Endothelial cell of umbilical vein (primary cell): ENCODE measurements at regions not wholly inside any gene's neighbourhood (a gene's known extent, or its start where the extent isn't known, plus 50 kb on each side); places are given as distances from the start of the nearest gene placed in this dataset.

ENCODE experiments used
- BruUV-seq: library from RNA; stranded (reverse); fragments of 400-500 nt; replicated peaks from 2 replicates; lab custom pipeline; 2021; lab: Mats Ljungman, UMichigan
- CTCF ChIA-PET: fragments of 300-600, 350-600 bp; sonication (Branson Sonifier 250); formaldehyde crosslinking; loops from one replicate; lab custom pipeline; 2021; ENCODE audit warnings: antibody characterized with exemption, inconsistent platforms; lab: Charles Lee
- POLR2A ChIA-PET: fragments of 300-600, 350-600 bp; sonication (Branson Sonifier 250); formaldehyde crosslinking; loops from one replicate; lab custom pipeline; 2021; ENCODE audit warnings: antibody characterized with exemption, inconsistent platforms; lab: Charles Lee
- DNase-seq: peaks from one replicate; pipeline ENCODE4 v3.0.0-alpha.2; 2011; ENCODE audit warnings: low read depth, low spot score
- FAIRE-seq: peaks from 2 replicates; lab custom pipeline; 2011; peaks lifted over from hg19 to GRCh38; lab: Jason Lieb, UNC
- H2AFZ ChIP-seq: 2 replicates; pipeline ENCODE4 v1.6.0; 2012; ENCODE audit warnings: low read depth, low read length, control low read depth, inconsistent platforms
- H3K27ac ChIP-seq: 2 replicates; pipeline ENCODE4 v1.5.1; 2011; ENCODE audit warnings: low read depth, mild to moderate bottlenecking, control low read depth, low read length, moderate library complexity; ENCODE audit not compliant: insufficient read depth
- H3K27me3 ChIP-seq, 2 experiments: 2 replicates each; pipeline versions ENCODE4 v1.6.0 to v1.6.1; 2011; ENCODE audit warnings: low read length in 2 of 2, mixed read lengths in 1 of 2; ENCODE audit not compliant: control insufficient read depth in 2 of 2, insufficient read depth in 2 of 2
- H3K36me3 ChIP-seq, 2 experiments: 2 replicates in 1 of 2; 3 replicates in 1 of 2; pipeline ENCODE4 v1.5.1; 2011; ENCODE audit warnings: low read length in 2 of 2, mild to moderate bottlenecking in 1 of 2, moderate library complexity in 1 of 2; ENCODE audit not compliant: control insufficient read depth in 2 of 2, insufficient read depth in 2 of 2; ENCODE audit errors: extremely low read depth in 1 of 2
- H3K4me1 ChIP-seq: 3 replicates; pipeline ENCODE4 v1.5.1; 2011; ENCODE audit warnings: mild to moderate bottlenecking, low read length; ENCODE audit not compliant: control insufficient read depth, insufficient read depth; ENCODE audit errors: extremely low read depth
- H3K4me2 ChIP-seq: 2 replicates; pipeline ENCODE4 v1.6.1; 2011; ENCODE audit warnings: low read length, control low read depth, mixed read lengths; ENCODE audit not compliant: insufficient read depth
- H3K4me3 ChIP-seq, 3 experiments: fragments of 200-600 bp in 1 of 3; sonication (generic), shearing (Covaris generic) in 1 of 3; replicated peaks in 1 of 3; 2 replicates each; pipeline ENCODE4 v1.5.1; 2011 to 2016; ENCODE audit warnings: control low read depth in 3 of 3, low read length in 3 of 3, mild to moderate bottlenecking in 2 of 3, inconsistent platforms in 1 of 3, low read depth in 1 of 3, moderate library complexity in 1 of 3; ENCODE audit not compliant: insufficient read depth in 1 of 3
- H3K79me2 ChIP-seq: 2 replicates; pipeline ENCODE4 v1.6.0; 2012; ENCODE audit warnings: low read length, inconsistent platforms; ENCODE audit not compliant: control insufficient read depth, insufficient read depth
- H3K9ac ChIP-seq: replicated peaks from 2 replicates; pipeline ENCODE3; 2011; ENCODE audit warnings: low read length, control low read depth; ENCODE audit not compliant: insufficient read depth; ENCODE audit errors: extremely low read depth
- H3K9me1 ChIP-seq: replicated peaks from 3 replicates; pipeline ENCODE4 v1.6.0; 2011; ENCODE audit warnings: mild to moderate bottlenecking, low read length; ENCODE audit not compliant: control insufficient read depth, insufficient read depth; ENCODE audit errors: extremely low read depth
- H3K9me3 ChIP-seq: replicated peaks from 2 replicates; pipeline ENCODE4 v1.5.1; 2012; ENCODE audit warnings: low read length, inconsistent platforms; ENCODE audit not compliant: control insufficient read depth, insufficient read depth
- H4K20me1 ChIP-seq: replicated peaks from 2 replicates; pipeline ENCODE3; 2011; ENCODE audit warnings: mild to moderate bottlenecking, low read length; ENCODE audit not compliant: control insufficient read depth, insufficient read depth; ENCODE audit errors: extremely low read depth
- CTCF ChIP-seq, 2 donors: IDR thresholded peaks; 1 replicate in 1 of 2; 2 replicates in 1 of 2; pipeline ENCODE4 v1.5.1; 2011; ENCODE audit warnings: low read length in 2 of 2, mild to moderate bottlenecking in 2 of 2, moderate library complexity in 2 of 2, control low read depth in 1 of 2, inconsistent platforms in 1 of 2, low read depth in 1 of 2; ENCODE audit not compliant: insufficient read depth in 1 of 2; ENCODE audit errors: extremely low read depth in 1 of 2
- EZH2 ChIP-seq: IDR thresholded peaks from 2 replicates; pipeline ENCODE4 v1.6.1; 2012; ENCODE audit warnings: borderline replicate concordance, low read depth, mild to moderate bottlenecking, moderate library complexity, low read length, inconsistent platforms; ENCODE audit not compliant: severe bottlenecking
- FOS ChIP-seq: IDR thresholded peaks from 2 replicates; pipeline ENCODE4 v1.6.1; 2011; ENCODE audit warnings: mild to moderate bottlenecking, low read length, moderate library complexity, borderline replicate concordance; ENCODE audit not compliant: insufficient read depth
- GATA2 ChIP-seq: IDR thresholded peaks from 2 replicates; pipeline ENCODE4 v1.7.0; 2011; ENCODE audit warnings: low read depth, mild to moderate bottlenecking, moderate library complexity, mixed read lengths, low read length; ENCODE audit not compliant: insufficient read length, insufficient read depth
- dilution Hi-C: fragments of 300-500 bp; cut with MboI; formaldehyde crosslinking; loops from one replicate; pipeline ENCODE4 v1.15.0; 2019; ENCODE audit warnings: low sequenced_read_pairs; ENCODE audit not compliant: extremely low pct_ligation_motif_present
- intact Hi-C: fragments of 100-400 bp; cut with micrococcal nuclease; formaldehyde crosslinking; loops from one replicate; pipeline ENCODE4 v1.10.0; 2022

- Histone ChIP-seq H3K36me3 (no peaks in the 10 kb centered on the region), H3K9me3 (no peaks in the 10 kb centered on the region), H3K27me3 (no peaks in the 10 kb centered on the region), H3K4me2 (no peak overlapping the region), H2AFZ (peak overlapping the region; percentile 17), H3K27ac (no peak overlapping the region), H3K9me1 (no peaks in the 10 kb centered on the region), H3K4me3 (no peak overlapping the region), H3K79me2 (no peaks in the 10 kb centered on the region), H3K9ac (no peak overlapping the region), H4K20me1 (no peaks in the 10 kb centered on the region), H3K4me1 (peaks cover 26% of the 10 kb centered on the region)
- peak; percentile 12 for TF ChIP-seq FOS
- peak; percentile 75 to 76 for TF ChIP-seq CTCF (IDR thresholded peaks at IDR 0.05; ENCODE audit: extremely low read depth in 1 of 2, insufficient read depth in 1 of 2, low read depth in 1 of 2, low read length in 2 of 2)
- TF ChIP-seq GATA2: no peak
- TF ChIP-seq EZH2: no peak
- ChIA-PET POLR2A (no interaction called here), CTCF (interaction anchor here (0.6 to 8.5 kb wide), 99 partner anchors 11 to 1362 kb away, joined by 3 to 291 read pairs (median 4); partner anchors contain the start of gene AHR)
- dilution Hi-C loops: no loop called here
- intact Hi-C loops: loop anchor here (1.0 to 10.0 kb wide), 9 partner anchors 56 to 702 kb away; no protein-coding TSS in a partner anchor
- BruUV-seq: no TSS peak
- DNase-seq (peak; percentile 69), FAIRE-seq (peak; percentile 40)
Observed at GRCh38 chr7:16982640-16983350, 101.0 kb upstream of the AGR3 start.
